OCI-LY1 (cell line): ENCODE measurements at regions not wholly inside any gene's neighbourhood (a gene's known extent, or its start where the extent isn't known, plus 50 kb on each side); places are given as distances from the start of the nearest gene placed in this dataset.

ENCODE experiments used
- H2AFZ ChIP-seq: fragments of 200-600 bp; sonication (generic), shearing (Covaris generic); 2 replicates; pipeline ENCODE4 v1.6.0; 2014; ENCODE audit warnings: antibody characterized with exemption, mild to moderate bottlenecking, low read length
- H3F3A ChIP-seq: fragments of 200-600 bp; sonication (generic), shearing (Covaris generic); 2 replicates; pipeline ENCODE4 v1.6.0; 2014; ENCODE audit warnings: mild to moderate bottlenecking, antibody characterized with exemption, low read length, moderate library complexity; ENCODE audit not compliant: insufficient read depth
- H3K27ac ChIP-seq: fragments of 200-600 bp; sonication (generic); 2 replicates; pipeline ENCODE4 v1.5.1; 2014; ENCODE audit warnings: low read length, mixed run types, mild to moderate bottlenecking, low read depth; ENCODE audit not compliant: poor library complexity, severe bottlenecking
- H3K27me3 ChIP-seq: fragments of 200-600 bp; sonication (generic); 2 replicates; pipeline ENCODE4 v1.6.0; 2014; ENCODE audit warnings: antibody characterized with exemption, mild to moderate bottlenecking, low read length, moderate library complexity; ENCODE audit not compliant: insufficient read depth
- H3K36me3 ChIP-seq: fragments of 200-600 bp; sonication (generic); 2 replicates; pipeline ENCODE4 v1.6.1; 2014; ENCODE audit warnings: mild to moderate bottlenecking, antibody characterized with exemption, low read length, moderate library complexity, mixed read lengths; ENCODE audit not compliant: insufficient read depth
- H3K4me1 ChIP-seq: fragments of 200-600 bp; sonication (generic); 2 replicates; pipeline ENCODE4 v1.5.1; 2014; ENCODE audit warnings: mild to moderate bottlenecking, low read length, moderate library complexity; ENCODE audit not compliant: insufficient read depth, severe bottlenecking
- H3K4me2 ChIP-seq: fragments of 200-600 bp; sonication (generic), shearing (Covaris generic); 2 replicates; pipeline ENCODE4 v1.6.1; 2014; ENCODE audit warnings: low read length
- H3K4me3 ChIP-seq: fragments of 200-600 bp; sonication (generic); 2 replicates; pipeline ENCODE4 v1.5.1; 2014; ENCODE audit warnings: low read length, low read depth, mild to moderate bottlenecking, mixed read lengths; ENCODE audit not compliant: poor library complexity, severe bottlenecking
- H3K79me2 ChIP-seq: fragments of 200-600 bp; shearing (Covaris generic); 2 replicates; pipeline ENCODE4 v1.6.1; 2016; ENCODE audit warnings: mixed run types, low read length, mixed read lengths; ENCODE audit not compliant: insufficient read depth
- H3K9ac ChIP-seq: fragments of 200-600 bp; sonication (generic), shearing (Covaris generic); 2 replicates; pipeline ENCODE4 v1.6.1; 2014; ENCODE audit warnings: mild to moderate bottlenecking, low read length, mixed read lengths
- H3K9me2 ChIP-seq: fragments of 200-600 bp; sonication (generic), shearing (Covaris generic); 2 replicates; pipeline ENCODE4 v1.6.1; 2014; ENCODE audit warnings: low read depth, mild to moderate bottlenecking, low read length, mixed read lengths
- H3K9me3 ChIP-seq: fragments of 200-600 bp; shearing (Covaris generic); 2 replicates; pipeline ENCODE4 v1.6.1; 2014; ENCODE audit warnings: low read length, mixed read lengths
- H4K20me1 ChIP-seq: fragments of 200-600 bp; sonication (generic), shearing (Covaris generic); 2 replicates; pipeline ENCODE4 v1.6.0; 2016; ENCODE audit warnings: mild to moderate bottlenecking, low read length; ENCODE audit not compliant: insufficient read depth
- CTCF ChIP-seq: fragments of 200-600 bp; sonication (generic), shearing (Covaris generic); IDR thresholded peaks from 2 replicates; pipeline ENCODE4 v1.5.1; 2017; ENCODE audit warnings: mild to moderate bottlenecking, antibody characterized with exemption, low read length, moderate library complexity, mixed read lengths
- EZH2 ChIP-seq: fragments of 200-600 bp; sonication (generic), shearing (Covaris generic); IDR thresholded peaks from 2 replicates; pipeline ENCODE4 v1.8.0; 2017; ENCODE audit warnings: borderline replicate concordance, mixed run types, mild to moderate bottlenecking, antibody characterized with exemption, low read length, moderate library complexity, mixed read lengths

GRCh38 chr3:76122007-76122406 lies 336.7 kb upstream of the ZNF717 start:
- Histone ChIP-seq H2AFZ (no peak overlapping the region), H3F3A (no peaks in the 10 kb centered on the region), H3K9me3 (no peaks in the 10 kb centered on the region), H3K9ac (no peak overlapping the region), H3K79me2 (no peaks in the 10 kb centered on the region), H3K4me3 (no peak overlapping the region), H3K36me3 (no peaks in the 10 kb centered on the region), H3K4me1 (no peaks in the 10 kb centered on the region), H4K20me1 (no peaks in the 10 kb centered on the region), H3K4me2 (no peak overlapping the region), H3K27ac (no peak overlapping the region), H3K27me3 (no peaks in the 10 kb centered on the region), H3K9me2 (no peaks in the 10 kb centered on the region)
- TF ChIP-seq EZH2 (no peak), CTCF (no peak)

- H3K9ac ChIP-seq = no peak overlapping the region
- no peaks in the 10 kb centered on the region for H3K27me3 ChIP-seq
- H3K9me3 ChIP-seq = no peaks in the 10 kb centered on the region
- no peaks in the 10 kb centered on the region for H3K79me2 ChIP-seq
- no peaks in the 10 kb centered on the region for H3K9me2 ChIP-seq
- no peaks in the 10 kb centered on the region for H3F3A ChIP-seq
- H3K4me2 ChIP-seq = no peak overlapping the region
- H3K4me3 ChIP-seq = no peak overlapping the region
- H4K20me1 ChIP-seq = no peaks in the 10 kb centered on the region
- H3K36me3 ChIP-seq = no peaks in the 10 kb centered on the region
- TF ChIP-seq CTCF = no peak
- TF ChIP-seq EZH2 = no peak
- H2AFZ ChIP-seq = no peak overlapping the region
- no peaks in the 10 kb centered on the region for H3K4me1 ChIP-seq
- H3K27ac ChIP-seq = no peak overlapping the region
These were observed 344.1 kb upstream of the ZNF717 start for GRCh38 chr3:76129441-76129840.

GRCh38 chr3:76131396-76132153 lies 346.2 kb upstream of the ZNF717 start:
- no peaks in the 10 kb centered on the region for H4K20me1 ChIP-seq
- H3K27ac ChIP-seq = no peak overlapping the region
- H3K27me3 ChIP-seq = no peaks in the 10 kb centered on the region
- no peaks in the 10 kb centered on the region for H3K9me2 ChIP-seq
- no peaks in the 10 kb centered on the region for H3K36me3 ChIP-seq
- H3K4me1 ChIP-seq = no peaks in the 10 kb centered on the region
- H2AFZ ChIP-seq = no peak overlapping the region
- H3F3A ChIP-seq = no peaks in the 10 kb centered on the region
- H3K9ac ChIP-seq = no peak overlapping the region
- no peak overlapping the region for H3K4me2 ChIP-seq
- no peaks in the 10 kb centered on the region for H3K9me3 ChIP-seq
- TF ChIP-seq EZH2 (no peak), CTCF (no peak)
- H3K4me3 ChIP-seq = no peak overlapping the region
- no peaks in the 10 kb centered on the region for H3K79me2 ChIP-seq
